DMS114 treated with DMSO at 0.1 percent for 48 hours (cell line): ENCODE measurements at regions not wholly inside any gene's neighbourhood (a gene's known extent, or its start where the extent isn't known, plus 50 kb on each side); places are given as distances from the start of the nearest gene placed in this dataset.

ENCODE experiments used
- DNase-seq: peaks from one replicate; lab custom pipeline; 2025; ENCODE audit not compliant: unreplicated experiment; lab: John Stamatoyannopoulos, UW

DNA sequence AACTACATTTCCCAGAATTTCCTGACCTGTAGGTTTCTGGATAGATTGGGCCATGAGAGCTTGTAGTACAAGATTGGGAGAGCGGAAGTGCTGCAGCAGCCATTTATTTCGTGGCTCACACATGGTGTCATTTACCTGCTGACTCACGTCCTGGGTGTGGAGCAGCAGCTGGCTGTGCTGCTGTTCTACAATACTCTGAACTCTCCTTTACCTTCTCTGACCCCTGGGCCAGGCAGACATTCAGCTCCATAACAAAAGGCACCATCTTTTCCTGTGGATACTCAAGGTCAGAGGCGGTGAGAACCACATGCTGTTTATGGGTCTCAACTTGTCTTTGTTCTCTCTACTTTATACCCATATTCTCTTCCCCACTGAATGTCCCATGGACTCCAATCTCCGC, 490.2 kb downstream of the IGSF11 start:
- no peak for DNase-seq

DNA sequence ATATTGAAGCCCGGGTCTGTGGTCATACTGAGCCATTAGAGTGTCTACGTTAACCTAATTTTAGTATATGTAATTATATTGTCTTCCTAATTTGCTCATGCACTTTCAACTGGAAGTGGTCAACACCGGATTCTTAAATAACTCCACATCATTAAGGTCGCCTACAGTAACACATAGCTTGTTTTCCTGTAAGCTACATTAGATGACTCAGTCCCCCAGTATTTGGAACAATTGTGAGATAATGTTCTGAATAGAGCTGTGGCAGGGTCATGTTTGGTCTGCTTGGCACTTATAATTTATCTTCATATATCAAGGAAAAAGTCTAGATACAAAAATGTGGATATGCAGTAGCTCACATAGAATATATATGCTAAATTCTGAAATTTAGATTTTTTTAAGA, 486.2 kb downstream of the IGSF11 start:
- no peak for DNase-seq

DNA sequence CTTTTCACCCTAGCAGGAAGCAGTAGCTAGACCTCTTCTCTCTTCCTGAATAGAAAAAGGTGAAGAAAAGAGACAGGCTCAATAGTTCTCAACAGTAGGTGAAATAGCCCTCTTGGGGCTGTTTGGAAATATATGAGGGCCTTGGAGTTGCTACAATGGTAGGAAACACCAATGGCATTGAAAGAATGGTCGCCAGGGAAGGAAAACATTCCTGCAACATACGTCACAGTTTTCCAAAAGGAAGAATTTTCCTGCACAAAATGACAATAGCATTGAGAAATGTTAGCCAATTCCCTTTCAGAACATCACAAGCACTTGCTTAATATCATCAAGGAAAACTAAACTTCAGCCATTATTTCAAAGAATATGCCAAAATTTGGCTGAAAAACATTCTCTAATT, 484.5 kb downstream of the IGSF11 start:
- DNase-seq = no peak

DNA sequence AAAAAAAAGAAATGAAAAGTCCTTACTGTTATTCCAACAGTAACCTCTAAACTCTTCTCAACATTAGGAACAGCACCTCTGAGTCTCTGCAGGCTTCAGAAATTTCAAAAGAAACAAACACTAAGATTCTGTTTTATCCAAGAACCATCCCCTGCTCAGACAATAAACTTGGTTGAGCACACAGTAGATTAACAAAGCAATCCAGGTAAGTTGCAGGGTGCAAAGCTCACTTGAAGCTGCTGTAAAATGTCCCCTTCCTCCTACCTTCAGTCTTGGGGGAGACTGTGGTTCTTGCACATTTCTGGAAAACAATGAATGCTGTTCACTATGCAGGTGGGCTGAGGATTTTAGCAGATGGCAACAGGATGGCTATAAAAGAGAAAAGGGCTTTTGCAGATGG, 484.1 kb downstream of the IGSF11 start:
- DNase-seq = no peak

DNA sequence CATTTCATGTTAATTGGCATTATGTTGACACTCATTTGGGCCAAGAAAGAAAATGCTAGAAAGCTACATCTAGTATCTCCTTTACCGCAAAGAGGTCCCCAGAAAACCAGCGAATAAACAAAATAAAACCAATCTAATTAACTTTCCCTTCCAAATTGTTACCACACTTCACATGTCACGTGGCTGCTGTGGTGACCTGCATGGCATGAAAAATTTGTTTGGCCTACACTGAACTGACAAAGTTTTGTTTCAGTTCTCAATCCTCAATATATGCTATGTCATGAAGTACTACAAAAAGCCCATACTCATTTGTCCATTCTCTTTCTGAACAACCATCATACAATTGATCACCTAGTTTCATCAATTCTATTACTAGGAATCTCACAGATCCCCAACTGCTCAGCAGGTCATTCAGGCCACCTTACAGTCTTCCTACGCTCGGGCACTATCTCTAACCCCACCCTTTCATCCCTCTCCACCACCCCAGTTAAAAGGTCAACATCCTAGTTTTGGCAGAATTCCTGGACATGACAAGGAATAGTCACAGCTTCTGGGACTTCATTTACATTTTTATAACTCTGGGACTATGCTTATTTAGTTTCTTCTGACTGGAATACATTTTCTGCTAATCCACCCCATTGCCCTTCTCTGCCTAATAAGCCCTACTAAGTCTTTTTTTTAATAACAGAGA, 480.4 kb downstream of the IGSF11 start:
- no peak for DNase-seq

DNA sequence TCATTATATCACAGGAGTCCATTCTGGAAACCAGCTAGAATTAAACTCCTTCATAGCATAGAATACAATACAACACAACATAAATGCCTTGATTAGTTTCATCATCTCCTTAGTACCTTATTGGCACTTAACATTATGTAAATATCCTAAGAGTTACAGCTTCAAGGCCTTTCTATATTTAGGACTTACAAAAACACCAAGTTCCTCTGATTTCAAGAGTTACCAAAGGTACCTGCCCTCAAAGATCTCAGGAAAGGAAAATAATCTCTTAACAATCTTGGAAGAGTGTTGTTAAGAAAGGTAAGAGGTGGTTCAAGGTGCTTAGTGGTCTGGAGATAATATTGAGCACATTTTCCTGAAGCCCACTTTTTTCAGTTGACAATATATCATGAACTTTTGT, 477.7 kb downstream of the IGSF11 start:
- DNase-seq = no peak

DNA sequence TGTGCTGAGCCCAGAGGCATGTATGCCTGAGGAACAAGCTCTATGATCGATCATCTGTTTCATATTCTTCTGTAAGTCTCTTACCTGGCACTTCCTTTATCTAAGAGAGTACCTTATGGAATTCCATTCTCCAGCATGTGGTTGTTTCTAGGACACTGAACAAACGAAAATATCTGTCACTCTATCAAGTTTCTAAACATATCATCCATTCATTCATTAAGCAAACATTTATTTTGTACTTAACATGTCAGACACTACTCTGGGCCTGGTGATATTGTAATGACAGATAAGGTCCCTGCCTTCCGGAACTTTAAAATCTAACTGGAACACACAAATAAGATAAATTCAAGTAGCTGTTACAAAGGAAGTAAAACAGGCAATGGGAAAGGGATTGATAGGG, 477.1 kb downstream of the IGSF11 start:
- no peak for DNase-seq

DNA sequence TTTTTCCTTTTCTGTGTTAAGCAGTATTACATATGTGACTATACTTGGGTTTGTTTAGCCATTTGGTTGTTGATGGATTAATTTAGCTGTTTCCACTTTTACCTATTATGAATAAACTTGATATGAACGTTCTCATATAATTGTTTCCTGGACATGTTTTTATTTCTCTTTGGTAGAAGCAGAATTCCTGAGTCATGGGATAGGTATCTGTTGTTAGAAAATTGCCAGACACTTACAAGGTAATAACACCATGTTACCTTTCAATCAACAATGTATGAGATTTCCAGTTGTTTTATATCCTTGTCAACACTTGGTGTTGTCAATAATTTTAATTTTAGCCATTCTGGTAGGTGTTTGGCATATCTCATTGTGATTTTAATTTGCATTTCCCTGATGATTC, 475.4 kb downstream of the IGSF11 start:
- DNase-seq = no peak

DNA sequence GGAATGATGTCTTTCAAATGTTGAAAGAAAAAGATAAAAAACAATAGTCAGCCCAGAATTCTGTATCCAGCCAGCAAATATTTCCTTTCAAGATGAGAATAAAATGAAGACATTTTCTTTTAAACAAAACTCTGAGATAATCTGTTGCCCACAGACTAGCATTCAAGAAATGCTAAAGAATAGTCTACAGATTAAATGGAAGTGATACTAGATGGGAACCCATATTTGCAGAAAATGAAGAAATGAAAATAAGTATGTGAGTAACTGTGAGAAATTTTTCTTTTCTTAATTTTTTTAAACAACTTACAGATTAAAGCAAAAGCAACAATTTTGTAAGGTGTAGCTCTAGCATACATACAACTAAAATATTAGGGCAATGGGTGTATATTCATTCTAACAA, 469.8 kb downstream of the IGSF11 start:
- no peak for DNase-seq

DNA sequence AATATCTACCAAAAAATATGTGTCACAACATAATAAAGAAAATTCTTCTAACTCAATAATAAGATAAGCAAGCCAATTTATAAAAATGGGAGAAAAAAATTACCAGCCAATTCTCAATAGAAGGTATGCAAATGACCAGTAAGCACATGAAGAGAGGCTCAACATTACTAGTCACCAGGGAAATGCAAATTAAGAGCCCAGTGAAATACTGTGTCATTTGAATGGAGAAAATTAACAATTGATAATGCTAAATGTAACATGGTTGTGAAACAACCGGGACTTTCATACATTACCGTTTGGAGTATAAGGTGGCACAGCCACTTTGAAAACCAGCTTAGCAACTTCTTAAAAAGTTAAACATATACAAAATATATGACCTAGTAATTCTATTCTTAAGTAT, 460.7 kb downstream of the IGSF11 start:
- DNase-seq = no peak

DNA sequence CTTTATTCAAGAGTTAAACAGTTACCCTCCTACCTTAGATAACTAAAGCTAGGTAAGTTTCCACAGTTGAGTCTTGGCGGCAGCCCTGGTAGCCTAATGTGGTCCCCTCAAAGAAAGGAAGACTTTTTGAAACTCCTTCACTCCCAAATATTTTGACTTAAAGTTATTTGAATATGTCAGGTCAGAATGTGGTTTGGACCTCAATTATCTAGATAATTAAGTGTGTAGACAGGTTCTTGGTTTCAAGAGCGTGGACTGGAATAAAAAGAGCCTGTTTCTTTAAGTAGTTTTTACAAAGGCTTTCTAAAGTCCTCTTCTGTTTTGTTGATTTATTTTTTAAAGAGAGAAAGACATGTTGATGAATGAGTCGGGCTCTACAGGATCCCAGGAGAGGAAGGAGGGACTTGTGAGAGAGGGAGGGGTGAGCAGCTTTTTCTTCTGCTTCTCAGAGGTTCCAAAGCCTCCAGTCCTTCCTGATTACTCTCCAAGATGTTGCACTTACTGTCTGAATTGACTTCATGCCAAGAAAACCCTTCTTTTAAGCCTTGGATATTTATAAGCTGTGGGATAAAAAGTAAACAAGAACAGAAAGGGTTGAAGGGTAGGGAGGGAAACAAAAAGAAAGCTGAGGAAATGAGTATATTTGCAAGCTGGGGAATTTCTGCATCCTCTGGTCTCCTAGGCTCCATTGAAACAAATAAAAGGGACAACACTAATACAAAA, 457.4 kb downstream of the IGSF11 start:
- no peak for DNase-seq

DNA sequence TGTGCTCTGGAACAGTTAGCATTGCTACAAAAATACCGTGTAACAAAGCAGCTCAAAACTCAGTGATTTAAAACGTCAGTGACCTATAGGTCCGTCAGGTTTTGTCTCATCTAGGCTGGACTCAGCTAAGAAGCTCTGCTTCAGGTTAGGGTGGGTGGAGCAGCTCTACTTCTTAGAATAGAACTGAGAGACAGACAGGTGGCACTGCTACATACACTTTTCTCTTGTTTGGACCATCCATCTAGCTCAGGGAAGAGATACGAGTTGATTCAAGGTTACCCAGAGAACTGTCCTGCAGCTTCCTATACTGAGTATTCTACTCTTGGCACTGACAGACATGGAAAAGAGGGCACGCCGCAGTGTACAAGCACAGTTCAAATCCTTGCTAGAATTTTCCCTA, 456.1 kb downstream of the IGSF11 start:
- DNase-seq = no peak

DNA sequence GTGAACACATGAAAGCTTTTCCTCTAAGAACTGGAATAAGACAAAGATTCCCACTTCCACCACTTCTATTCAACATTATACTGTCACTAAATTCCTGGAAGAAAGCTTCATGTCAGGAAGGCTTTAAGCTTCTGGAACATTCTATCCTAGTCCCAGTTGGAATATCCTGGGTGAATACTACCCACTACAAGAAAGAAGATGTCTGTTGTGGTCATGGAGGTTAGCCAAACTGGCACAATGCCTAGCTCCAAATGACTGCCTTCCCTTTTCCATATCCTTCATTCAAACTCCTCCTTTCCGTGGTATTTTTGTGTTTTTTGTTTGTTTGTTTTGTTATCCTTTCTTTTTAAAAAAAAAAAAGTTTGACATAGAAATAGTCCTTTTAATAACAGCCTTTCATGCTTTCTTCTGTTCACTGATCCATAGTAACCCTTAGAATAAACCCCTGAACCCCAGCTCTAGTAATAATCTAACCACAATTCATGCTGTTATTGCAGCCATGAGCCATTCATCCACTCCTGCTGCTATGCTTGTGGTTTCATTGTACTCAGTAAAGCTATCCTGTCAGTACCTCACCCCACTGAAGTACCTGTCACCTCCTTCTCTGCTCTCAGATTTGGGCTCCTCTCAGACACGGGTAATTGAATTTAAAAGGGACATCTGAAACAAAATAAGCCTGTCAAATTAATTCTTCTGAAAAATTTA, 447.5 kb downstream of the IGSF11 start:
- no peak for DNase-seq

DNA sequence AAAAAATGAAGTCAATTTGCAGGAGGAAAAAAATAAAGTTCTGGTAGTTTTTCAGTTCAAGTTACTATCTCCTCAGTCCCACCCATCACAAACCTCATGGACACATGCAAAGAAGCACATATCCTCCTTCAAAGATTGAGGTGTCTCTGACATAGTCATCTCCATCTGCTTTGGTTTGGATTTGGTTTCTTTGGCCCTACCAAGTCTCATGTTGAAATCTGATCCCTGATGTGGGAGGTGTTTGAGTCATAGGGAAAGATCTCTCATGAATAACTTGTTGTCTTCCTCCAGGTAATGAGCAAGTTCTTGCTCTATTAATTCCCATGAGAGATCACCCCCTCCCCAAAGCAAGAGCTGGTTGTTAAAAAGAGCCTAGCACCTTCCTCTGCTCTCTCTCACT, 446.8 kb downstream of the IGSF11 start:
- no peak for DNase-seq

DNA sequence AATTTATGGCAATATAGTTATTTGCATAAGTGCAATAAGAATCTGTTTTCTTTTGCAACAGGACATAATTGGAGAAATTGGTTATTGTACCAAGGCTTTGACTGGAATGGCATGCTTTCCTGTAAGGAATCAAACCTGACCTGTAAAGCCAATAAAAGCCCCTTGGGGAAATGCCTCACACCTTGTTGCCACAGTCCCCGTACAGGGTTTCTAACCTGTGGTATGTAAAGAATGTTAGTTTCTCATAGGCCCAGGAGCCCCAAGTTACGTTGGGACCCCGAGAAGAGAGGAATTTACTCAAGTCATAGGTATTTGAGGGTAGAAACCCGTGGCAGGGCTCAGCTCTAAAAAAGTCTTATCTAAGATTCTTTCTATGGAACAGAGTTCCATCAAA, 441.4 kb downstream of the IGSF11 start:
- DNase-seq = no peak

DNA sequence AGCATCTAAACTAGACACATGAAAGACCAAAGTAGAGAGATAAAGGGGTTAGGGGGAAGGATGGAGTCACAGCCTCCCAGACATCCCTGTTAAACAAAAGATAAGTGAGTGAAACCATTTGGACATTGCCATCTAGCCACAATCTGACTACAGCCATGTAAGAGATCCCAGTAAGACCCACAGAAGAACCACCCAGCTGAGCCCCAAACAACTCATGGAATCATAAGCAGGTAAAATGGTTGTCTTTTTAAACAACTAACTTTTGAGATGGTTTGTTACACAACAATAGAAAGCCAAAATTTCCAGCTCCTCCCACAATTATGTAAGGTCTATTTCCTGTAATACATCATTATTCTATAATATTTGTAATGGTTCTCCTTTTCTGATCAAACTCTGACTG, 437.5 kb downstream of the IGSF11 start:
- DNase-seq = no peak

DNA sequence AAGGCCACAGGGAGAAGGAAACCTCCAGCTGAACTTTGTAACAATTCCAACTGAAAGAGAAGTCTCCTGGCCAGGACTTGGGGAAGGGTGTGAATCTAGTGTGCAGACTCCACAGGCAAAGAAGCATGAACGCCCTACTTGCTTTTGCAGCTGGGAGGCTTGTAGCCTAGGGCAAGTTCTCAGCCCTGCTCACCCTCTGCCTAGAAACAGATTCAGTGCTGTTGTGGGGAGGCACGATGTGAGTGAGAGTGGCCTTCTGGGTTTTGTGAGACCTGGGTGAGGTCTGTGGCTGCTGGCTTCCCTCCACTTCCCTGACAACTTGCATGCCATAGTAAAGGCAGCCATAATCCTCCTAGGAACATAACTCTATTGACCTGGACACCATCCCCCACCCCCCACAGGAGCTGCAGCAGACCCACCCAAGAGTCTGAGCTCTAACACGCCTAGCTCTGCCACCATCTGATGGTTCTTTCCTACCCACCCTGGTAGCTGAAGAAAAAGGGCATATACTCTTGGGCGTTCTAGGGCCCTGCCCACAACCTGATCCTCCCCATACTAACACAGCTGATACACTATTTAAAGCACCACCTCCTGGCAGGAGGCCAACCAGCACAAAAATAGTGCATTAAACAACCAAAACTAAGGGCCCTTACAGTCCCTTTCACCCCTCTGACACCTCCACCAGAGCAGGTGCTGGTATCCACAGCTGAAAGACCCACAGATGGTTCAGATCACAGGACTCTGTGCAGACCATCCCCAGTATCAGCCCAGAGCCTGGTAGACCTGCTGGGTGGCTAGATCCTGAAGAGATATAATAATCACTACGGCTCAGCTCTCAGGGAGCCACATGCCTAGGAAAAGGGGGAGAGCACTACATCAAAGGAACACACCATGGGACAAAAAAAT, 426.5 kb downstream of the IGSF11 start:
- DNase-seq = no peak

DNA sequence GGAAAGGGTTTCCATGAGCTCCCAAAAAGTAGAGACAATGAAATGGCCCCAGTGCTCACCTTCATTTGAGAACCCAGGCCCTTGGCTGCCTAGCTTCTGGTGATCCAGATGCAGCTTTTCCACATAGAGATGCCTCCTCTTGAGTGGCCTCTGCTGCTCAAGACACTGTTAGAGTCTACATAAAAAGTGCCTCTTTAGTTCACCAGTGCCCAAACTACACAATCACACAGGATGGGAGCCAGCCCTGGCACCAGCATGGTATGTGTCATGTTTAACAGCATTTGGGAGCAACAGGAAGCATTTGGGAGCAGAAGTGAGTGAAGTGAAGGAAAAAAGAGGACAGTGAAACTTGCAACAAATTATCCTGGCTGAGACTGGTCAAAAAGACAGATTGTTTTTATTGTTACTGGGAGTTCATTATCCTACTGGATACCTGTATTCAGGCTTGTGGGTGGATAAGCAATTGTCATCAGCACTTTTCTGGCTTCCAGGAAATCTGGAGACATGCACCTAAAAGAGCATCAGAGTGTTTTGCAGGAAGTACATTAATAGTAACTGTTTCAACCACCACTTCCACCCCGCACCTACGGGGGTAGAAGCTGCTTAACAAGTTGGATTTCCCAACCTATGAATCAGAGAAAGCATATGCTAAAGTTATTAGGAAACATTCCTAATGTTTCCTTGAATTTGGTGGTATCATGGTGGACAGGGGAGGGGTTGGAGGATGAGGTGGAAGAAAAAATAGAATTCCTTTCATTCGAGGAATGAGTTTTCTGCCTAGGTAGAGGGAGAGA, 416.2 kb downstream of the IGSF11 start:
- no peak for DNase-seq

DNA sequence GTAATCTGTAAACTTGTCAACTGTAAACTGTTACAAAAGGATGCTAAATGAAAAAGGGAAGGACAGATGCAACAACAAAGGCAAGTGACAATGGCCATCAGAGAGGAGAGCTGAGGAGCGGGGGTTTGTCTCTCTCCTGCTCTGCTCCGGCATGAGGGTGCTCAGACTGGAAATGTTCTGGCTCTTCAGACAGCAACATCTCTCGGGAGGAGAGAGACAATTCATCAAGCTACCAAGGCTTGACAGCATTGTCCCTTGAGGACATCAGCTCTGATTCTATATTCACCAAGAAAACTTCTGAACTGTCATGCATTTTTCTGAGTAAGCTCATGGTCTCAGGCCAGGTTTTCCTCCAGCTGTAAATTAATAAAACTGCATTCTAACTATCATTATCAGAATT, 408.2 kb downstream of the IGSF11 start:
- DNase-seq = no peak

DNA sequence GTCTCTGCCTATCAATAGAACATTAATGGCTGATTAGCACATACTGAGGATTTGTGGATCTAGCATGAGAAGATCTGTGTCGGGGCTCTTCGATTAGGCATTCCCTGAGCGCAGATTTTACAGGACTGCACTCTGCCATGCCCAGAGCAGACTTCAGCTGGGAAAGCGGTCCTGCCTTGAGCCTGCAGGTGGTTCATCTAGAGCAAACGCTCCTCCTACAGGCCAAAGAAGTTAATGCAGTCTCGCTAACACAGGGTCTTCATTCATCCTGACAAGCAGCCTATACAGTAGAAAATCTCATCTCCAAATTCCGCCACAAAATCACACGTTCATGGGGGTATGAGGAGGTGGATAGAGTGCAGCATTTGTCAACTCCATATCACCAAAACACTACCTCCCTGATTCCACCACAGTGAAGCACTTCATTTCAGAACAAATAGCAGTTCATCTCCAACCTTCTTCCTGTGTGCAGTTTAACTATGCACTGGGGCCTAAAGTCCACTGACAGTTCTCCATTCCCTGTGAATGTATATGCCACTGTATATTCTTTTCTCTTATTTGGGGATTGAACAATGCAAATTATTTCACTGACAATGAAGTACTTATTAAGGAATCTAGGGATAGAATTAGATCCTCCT, 405.8 kb downstream of the IGSF11 start:
- peak; percentile 53 for DNase-seq
